GM23248 (cell line): ENCODE measurements at regions not wholly inside any gene's neighbourhood (a gene's known extent, or its start where the extent isn't known, plus 50 kb on each side); places are given as distances from the start of the nearest gene placed in this dataset.

Experiments
- EZH2 ChIP-seq: fragments of 200-600 bp; sonication (generic); IDR thresholded peaks from 2 replicates; pipeline ENCODE4 v1.6.1; 2018; ENCODE audit warnings: antibody characterized with exemption, mild to moderate bottlenecking; ENCODE audit not compliant: insufficient read depth, poor library complexity, severe bottlenecking
- EZH2phosphoT487 ChIP-seq: fragments of 200-600 bp; sonication (generic); IDR thresholded peaks from 2 replicates; pipeline ENCODE4 v1.6.1; 2018; ENCODE audit warnings: antibody characterized with exemption, moderate library complexity, mild to moderate bottlenecking, low read depth; ENCODE audit not compliant: insufficient read depth

- no peak for TF ChIP-seq EZH2phosphoT487
- no peak for TF ChIP-seq EZH2
Observed at GRCh38 chr16:66292241-66292935, 74.1 kb upstream of the CDH5 start.
